Heart left ventricle (tissue), 13 donors: ENCODE measurements at regions not wholly inside any gene's neighbourhood (a gene's known extent, or its start where the extent isn't known, plus 50 kb on each side); places are given as distances from the start of the nearest gene placed in this dataset.

Source experiments
- CTCF ChIP-seq, 12 donors: fragments of 200-600 bp; sonication (generic) in 4 of 12; IDR thresholded peaks; one replicate each; pipeline versions ENCODE4 v1.5.0 to v1.8.0; 2018 to 2022; ENCODE audit warnings: antibody characterized with exemption in 12 of 12, mild to moderate bottlenecking in 5 of 12
- POLR2A ChIP-seq, 2 donors: fragments of 450-650 bp; IDR thresholded peaks; one replicate each; pipeline ENCODE4 v1.6.1; 2017; ENCODE audit warnings: antibody characterized with exemption in 2 of 2, mild to moderate bottlenecking in 2 of 2, moderate library complexity in 2 of 2
- donor health status: ischemic (EF 13 %, LVEDD 7.1; RV severe dilation, severe dysfunction).
- donor health status: DM: no; HTN: yes; CAD: no.
- donor health status: DM: no; HTN: no; CAD: no.
- donor health status: ischemic (EF 25% LVEDD 6.9; RV normal size, moderate dysfunction).
- donor health status: ischemic (EF 25% LVEDD 5.7; RV mildly dilated, moderate dysfunction).
- donor health status: ischemic (EF 35%, LVEDD 5.7; RV mildly dilated, moderate dysfunction).
- donor health status: nonischemic (EF 11% LVEDD 7.7; RV severe dilation, severe dysfunction).
- donor health status: DM: yes; HTN: yes; CAD: no.
- donor health status: PGD.
- donor health status: ischemic (EF 29% LVEDD 5.4; RV normal size, mild dysfunction).
- donor health status: nonischemic (EF 23%, LVEDD 6.1; RV moderate dilation, normal function).

- TF ChIP-seq CTCF (IDR thresholded peaks at IDR 0.05) = no peak
- TF ChIP-seq POLR2A (IDR thresholded peaks at IDR 0.05) = no peak
These were observed 162.9 kb upstream of the GJB5 start for GRCh38 chr1:34591751-34592629.
